ENCODE measurements at regions not wholly inside any gene's neighbourhood (a gene's known extent, or its start where the extent isn't known, plus 50 kb on each side); places are given as distances from the start of the nearest gene placed in this dataset.

- TF ChIP-seq, protein P1, sequence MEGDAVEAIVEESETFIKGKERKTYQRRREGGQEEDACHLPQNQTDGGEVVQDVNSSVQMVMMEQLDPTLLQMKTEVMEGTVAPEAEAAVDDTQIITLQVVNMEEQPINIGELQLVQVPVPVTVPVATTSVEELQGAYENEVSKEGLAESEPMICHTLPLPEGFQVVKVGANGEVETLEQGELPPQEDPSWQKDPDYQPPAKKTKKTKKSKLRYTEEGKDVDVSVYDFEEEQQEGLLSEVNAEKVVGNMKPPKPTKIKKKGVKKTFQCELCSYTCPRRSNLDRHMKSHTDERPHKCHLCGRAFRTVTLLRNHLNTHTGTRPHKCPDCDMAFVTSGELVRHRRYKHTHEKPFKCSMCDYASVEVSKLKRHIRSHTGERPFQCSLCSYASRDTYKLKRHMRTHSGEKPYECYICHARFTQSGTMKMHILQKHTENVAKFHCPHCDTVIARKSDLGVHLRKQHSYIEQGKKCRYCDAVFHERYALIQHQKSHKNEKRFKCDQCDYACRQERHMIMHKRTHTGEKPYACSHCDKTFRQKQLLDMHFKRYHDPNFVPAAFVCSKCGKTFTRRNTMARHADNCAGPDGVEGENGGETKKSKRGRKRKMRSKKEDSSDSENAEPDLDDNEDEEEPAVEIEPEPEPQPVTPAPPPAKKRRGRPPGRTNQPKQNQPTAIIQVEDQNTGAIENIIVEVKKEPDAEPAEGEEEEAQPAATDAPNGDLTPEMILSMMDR (IDR thresholded peaks at IDR 0.05; ENCODE audit: unreplicated experiment) = no peak
- Mint-ChIP-seq H3K4me1 (no peaks in the 10 kb centered on the region), H3K27me3 (ENCODE audit: low read depth) (no peaks in the 10 kb centered on the region), H3K4me3 (no peak overlapping the region), H3K27ac (no peak overlapping the region), H3K9me3 (peaks cover 59% of the 10 kb centered on the region), H3K36me3 (no peaks in the 10 kb centered on the region)
- no peak for DNase-seq (ENCODE audit: low spot score in 2 of 2, unreplicated experiment in 2 of 2)
Measured at GRCh38 chr4:22077571-22077970, 129.0 kb upstream of the KCNIP4 start.

DNA sequence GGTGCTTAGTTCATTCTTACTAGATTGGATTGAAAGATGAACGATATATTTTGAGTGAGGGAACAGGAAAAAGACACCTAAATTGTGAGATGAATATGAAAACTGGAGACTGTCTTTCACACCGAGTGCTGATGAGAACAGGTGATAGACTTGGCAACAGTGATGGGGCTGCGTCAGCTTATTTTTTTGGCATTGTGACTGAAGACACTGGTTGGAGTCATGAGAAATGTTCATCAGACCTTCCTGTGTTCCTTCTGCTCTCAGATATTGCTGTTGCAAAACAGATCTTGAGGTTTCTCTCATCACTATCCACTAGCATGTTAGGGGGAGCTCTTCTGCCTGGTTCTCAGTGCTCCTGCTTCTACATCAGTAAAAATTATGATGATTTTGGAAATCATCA, 124.2 kb upstream of the KCNIP4 start:
- peaks cover 40% of the 10 kb centered on the region for H3K9me3 Mint-ChIP-seq
- TF ChIP-seq, protein P1 (IDR thresholded peaks at IDR 0.05; ENCODE audit: unreplicated experiment) = no peak
- no peaks in the 10 kb centered on the region for H3K36me3 Mint-ChIP-seq
- H3K27me3 Mint-ChIP-seq (ENCODE audit: low read depth) = no peaks in the 10 kb centered on the region
- no peak overlapping the region for H3K4me3 Mint-ChIP-seq
- DNase-seq (ENCODE audit: low spot score in 2 of 2, unreplicated experiment in 2 of 2) = no peak
- no peaks in the 10 kb centered on the region for H3K4me1 Mint-ChIP-seq
- no peak overlapping the region for H3K27ac Mint-ChIP-seq

DNA sequence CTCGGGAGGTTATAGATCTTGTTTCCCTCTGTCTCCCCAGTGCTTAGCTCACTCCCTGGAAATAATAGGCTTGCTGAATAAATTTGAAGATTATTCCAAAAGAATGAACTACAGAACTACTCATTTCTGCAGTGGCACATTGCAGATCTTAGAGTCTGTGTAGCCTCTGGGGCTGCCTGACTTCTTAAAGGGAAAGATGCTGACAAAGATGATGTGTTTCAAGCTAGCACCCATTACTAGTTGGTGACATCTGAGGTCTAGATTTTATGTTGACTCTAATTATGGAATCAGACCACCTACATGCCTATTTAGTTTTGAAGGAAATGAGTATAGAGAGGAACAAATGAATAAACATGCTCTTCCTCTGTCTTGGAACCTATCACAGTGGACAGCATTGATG, 123.7 kb upstream of the KCNIP4 start:
- H3K9me3 Mint-ChIP-seq = peaks cover 35% of the 10 kb centered on the region
- no peaks in the 10 kb centered on the region for H3K4me1 Mint-ChIP-seq
- DNase-seq (ENCODE audit: low spot score in 2 of 2, unreplicated experiment in 2 of 2) = no peak
- no peaks in the 10 kb centered on the region for H3K36me3 Mint-ChIP-seq
- TF ChIP-seq, protein P1 (IDR thresholded peaks at IDR 0.05; ENCODE audit: unreplicated experiment) = no peak
- H3K27me3 Mint-ChIP-seq (ENCODE audit: low read depth) = no peaks in the 10 kb centered on the region
- H3K27ac Mint-ChIP-seq = no peak overlapping the region
- H3K4me3 Mint-ChIP-seq = no peak overlapping the region

- Mint-ChIP-seq H3K4me1 (no peaks in the 10 kb centered on the region), H3K4me3 (no peak overlapping the region), H3K9me3 (peaks cover 30% of the 10 kb centered on the region), H3K36me3 (no peaks in the 10 kb centered on the region), H3K27ac (no peak overlapping the region), H3K27me3 (ENCODE audit: low read depth) (no peaks in the 10 kb centered on the region)
- no peak for DNase-seq (ENCODE audit: low spot score in 2 of 2, unreplicated experiment in 2 of 2)
- TF ChIP-seq, protein P1 (IDR thresholded peaks at IDR 0.05; ENCODE audit: unreplicated experiment) = no peak
Measured at GRCh38 chr4:22071749-22072148, 123.2 kb upstream of the KCNIP4 start.

GRCh38 chr4:22070256-22070655, 121.7 kb upstream of the KCNIP4 start:
- H3K4me1 Mint-ChIP-seq = no peaks in the 10 kb centered on the region
- no peak for DNase-seq (ENCODE audit: low spot score in 2 of 2, unreplicated experiment in 2 of 2)
- H3K4me3 Mint-ChIP-seq = no peak overlapping the region
- H3K27ac Mint-ChIP-seq = no peak overlapping the region
- TF ChIP-seq, protein P1 (IDR thresholded peaks at IDR 0.05; ENCODE audit: unreplicated experiment) = no peak
- H3K27me3 Mint-ChIP-seq (ENCODE audit: low read depth) = peaks cover 2% of the 10 kb centered on the region
- no peaks in the 10 kb centered on the region for H3K36me3 Mint-ChIP-seq
- peaks cover 23% of the 10 kb centered on the region for H3K9me3 Mint-ChIP-seq

- no peak overlapping the region for H3K4me3 Mint-ChIP-seq
- H3K4me1 Mint-ChIP-seq = no peaks in the 10 kb centered on the region
- peaks cover 10% of the 10 kb centered on the region for H3K9me3 Mint-ChIP-seq
- H3K27ac Mint-ChIP-seq = no peak overlapping the region
- peaks cover 5% of the 10 kb centered on the region for H3K27me3 Mint-ChIP-seq (ENCODE audit: low read depth)
- no peak for DNase-seq (ENCODE audit: low spot score in 2 of 2, unreplicated experiment in 2 of 2)
- H3K36me3 Mint-ChIP-seq = no peaks in the 10 kb centered on the region
- TF ChIP-seq, protein P1 (IDR thresholded peaks at IDR 0.05; ENCODE audit: unreplicated experiment) = no peak
Measured at GRCh38 chr4:22063613-22064012, 115.0 kb upstream of the KCNIP4 start.

All from mesothelial cell of epicardium (in vitro differentiated cells).